PC-3 (cell line): ENCODE measurements at regions not wholly inside any gene's neighbourhood (a gene's known extent, or its start where the extent isn't known, plus 50 kb on each side); places are given as distances from the start of the nearest gene placed in this dataset.

ENCODE experiments used
- CTCF ChIP-seq: fragments of 300-600 bp; sonication (generic); conservative IDR thresholded peaks from 2 replicates; pipeline ENCODE4 v1.5.1; 2017; ENCODE audit warnings: antibody characterized with exemption, low read depth, mild to moderate bottlenecking, low read length
- EZH2 ChIP-seq: fragments of 300-600 bp; sonication (generic); IDR thresholded peaks from one replicate; pipeline ENCODE4 v1.6.1; 2017; ENCODE audit warnings: antibody characterized with exemption, mild to moderate bottlenecking, low read length; ENCODE audit not compliant: unreplicated experiment
- EZH2phosphoT487 ChIP-seq: fragments of 300-600 bp; sonication (generic); IDR thresholded peaks from 2 replicates; pipeline ENCODE4 v1.6.1; 2018; ENCODE audit warnings: mild to moderate bottlenecking, antibody characterized with exemption, low read length, borderline replicate concordance

GRCh38 chr3:180311242-180311641 is 274.5 kb upstream of the PEX5L start:
- TF ChIP-seq CTCF (no peak), EZH2phosphoT487 (no peak), EZH2 (no peak)
